GM06990 (cell line): ENCODE measurements at regions not wholly inside any gene's neighbourhood (a gene's known extent, or its start where the extent isn't known, plus 50 kb on each side); places are given as distances from the start of the nearest gene placed in this dataset.

Experiments used
- DNase-seq: peaks from one replicate; pipeline ENCODE4 v3.0.0-alpha.2; 2011; ENCODE audit not compliant: insufficient read length; ENCODE audit errors: extremely low read depth
- H3K27me3 ChIP-seq: replicated peaks from 2 replicates; pipeline ENCODE4 v1.6.0; 2011; ENCODE audit warnings: low read length; ENCODE audit not compliant: control insufficient read depth, insufficient read depth
- H3K36me3 ChIP-seq: 2 replicates; pipeline ENCODE4 v1.5.1; 2011; ENCODE audit warnings: low read length; ENCODE audit not compliant: control insufficient read depth, insufficient read depth
- H3K4me3 ChIP-seq: replicated peaks from 2 replicates; pipeline ENCODE4 v1.5.1; 2011; ENCODE audit warnings: low read depth, mild to moderate bottlenecking, control low read depth, low read length
- CTCF ChIP-seq: IDR thresholded peaks from 2 replicates; pipeline ENCODE4 v1.5.1; 2011; ENCODE audit warnings: low read length, control low read depth, mild to moderate bottlenecking, inconsistent platforms; ENCODE audit not compliant: insufficient read depth, poor library complexity, severe bottlenecking

DNA sequence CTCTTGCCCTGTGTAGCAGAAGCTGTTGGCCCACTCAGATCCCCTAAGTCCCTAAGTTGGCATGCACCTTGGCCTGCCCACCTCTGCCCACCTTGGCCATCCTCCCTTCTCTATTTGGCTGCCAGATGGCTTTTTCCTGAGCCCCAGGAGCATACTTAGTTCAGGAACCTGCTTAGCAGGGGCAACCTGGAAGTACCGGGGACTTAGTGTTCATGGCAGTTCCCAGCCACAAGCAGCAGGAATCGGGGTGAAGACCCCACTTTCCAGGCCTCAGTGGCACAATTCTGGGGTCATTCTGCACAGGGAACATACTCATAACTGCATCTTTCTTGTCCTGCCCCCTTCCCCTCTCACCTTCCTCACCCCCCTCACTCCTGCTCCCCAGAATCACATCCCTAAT, 158.0 kb upstream of the PMEPA1 start:
- Histone ChIP-seq H3K4me3 (no peak overlapping the region), H3K27me3 (no peaks in the 10 kb centered on the region; the same call in 1 of the 2 replicates), H3K36me3 (no peaks in the 10 kb centered on the region)
- TF ChIP-seq CTCF = no peak
- DNase-seq = no peak

GRCh38 chr20:57867181-57867803, 157.5 kb upstream of the PMEPA1 start:
- no peak for TF ChIP-seq CTCF
- no peaks in the 10 kb centered on the region for H3K27me3 ChIP-seq
- H3K36me3 ChIP-seq = no peaks in the 10 kb centered on the region

DNA sequence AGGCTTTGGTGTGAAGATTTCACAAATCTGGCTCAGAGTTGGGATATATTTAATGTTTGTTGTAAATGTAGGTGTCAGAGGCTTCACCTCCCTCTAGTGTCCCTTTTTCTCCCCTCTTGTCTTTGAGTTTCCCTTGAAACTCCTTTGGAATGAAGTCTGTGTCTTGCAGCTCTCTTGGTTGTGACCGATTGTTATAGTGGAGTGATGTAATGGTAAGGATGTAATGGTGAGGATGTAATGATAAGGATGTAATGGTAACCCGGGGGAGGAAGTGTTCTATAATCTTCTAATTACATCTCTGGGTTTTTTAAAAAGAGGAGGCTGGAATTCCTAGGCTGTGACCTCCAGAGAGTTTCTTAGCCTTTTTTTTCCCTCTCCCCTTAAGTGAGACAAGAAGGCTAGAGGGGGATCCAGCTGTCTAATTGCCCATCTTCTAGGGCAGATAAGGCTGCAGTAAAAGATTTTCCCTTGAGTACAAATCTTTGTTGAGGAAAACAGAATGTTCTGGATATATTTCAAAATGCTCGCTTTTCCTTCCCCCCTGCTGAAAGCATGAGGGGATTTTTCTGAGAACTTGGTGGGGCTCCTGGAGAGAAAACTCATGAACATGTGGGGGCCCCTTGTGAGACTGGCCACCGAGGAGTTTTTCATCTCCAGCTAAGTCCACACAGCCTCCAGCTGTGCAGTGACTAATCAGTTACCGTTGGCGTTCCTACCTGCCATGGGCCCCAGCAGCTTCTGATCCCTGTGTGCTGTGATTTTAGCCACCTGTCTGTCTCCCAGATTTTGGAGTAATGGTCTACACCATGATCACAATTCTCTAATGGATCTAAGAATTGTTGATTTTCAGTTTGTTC, 156.7 kb upstream of the PMEPA1 start:
- no peak for TF ChIP-seq CTCF
- Histone ChIP-seq H3K36me3 (no peaks in the 10 kb centered on the region), H3K4me3 (no peak overlapping the region), H3K27me3 (no peaks in the 10 kb centered on the region)
- no peak for DNase-seq

More at GRCh38 chr20:57867181-57867803, 157.5 kb upstream of the PMEPA1 start:
- DNase-seq = no peak
- H3K4me3 ChIP-seq = no peak overlapping the region

GRCh38 chr20:57865266-57865665, 155.5 kb upstream of the PMEPA1 start:
- Histone ChIP-seq H3K4me3 (no peak overlapping the region), H3K27me3 (no peaks in the 10 kb centered on the region), H3K36me3 (no peaks in the 10 kb centered on the region)
- DNase-seq = no peak
- TF ChIP-seq CTCF = no peak

DNA sequence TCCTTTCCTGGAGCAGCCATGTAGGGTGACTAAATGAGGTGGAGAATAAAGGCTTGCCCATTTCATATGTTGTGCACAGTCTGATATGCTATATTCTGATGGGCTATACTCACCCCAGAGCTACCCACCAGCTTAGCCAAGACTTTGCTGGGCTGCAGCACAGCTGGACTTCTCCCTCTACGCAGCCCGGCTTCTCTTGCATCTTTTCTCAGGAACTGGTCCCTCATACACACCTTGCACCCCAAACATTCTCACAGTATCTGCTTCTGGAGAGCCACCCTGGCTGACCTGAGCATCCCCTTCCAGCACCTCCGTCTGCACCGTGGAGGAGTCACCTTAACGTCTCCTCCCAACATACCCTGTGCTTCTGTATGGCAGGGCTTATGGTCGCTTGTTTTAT, 150.8 kb upstream of the PMEPA1 start:
- TF ChIP-seq CTCF = no peak
- no peaks in the 10 kb centered on the region; the same call in 1 of the 2 replicates for H3K27me3 ChIP-seq
- H3K4me3 ChIP-seq = no peak overlapping the region
- no peaks in the 10 kb centered on the region for H3K36me3 ChIP-seq
- no peak for DNase-seq
